ENCODE measurements at regions not wholly inside any gene's neighbourhood (a gene's known extent, or its start where the extent isn't known, plus 50 kb on each side); places are given as distances from the start of the nearest gene placed in this dataset.

DNA sequence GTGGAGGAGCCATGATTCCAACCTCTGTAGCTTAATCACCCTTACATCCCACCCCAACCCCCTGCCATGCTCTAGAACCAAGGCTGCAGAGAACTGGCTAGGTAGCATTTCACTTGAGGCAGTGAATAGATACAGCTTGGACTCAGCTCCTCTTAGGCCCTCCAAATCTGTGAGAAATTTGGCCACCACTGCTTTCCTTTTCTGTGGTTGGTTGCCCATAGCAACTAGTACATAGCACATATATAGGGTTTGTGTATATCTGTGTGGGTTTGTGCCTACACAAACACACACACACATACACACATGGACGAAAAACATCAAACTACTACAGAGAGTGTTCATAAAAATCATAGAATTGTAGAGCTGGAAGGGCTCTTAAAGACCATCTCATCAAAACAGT, 52.0 kb upstream of the CCDC160 start:
- TF ChIP-seq, protein P1, sequence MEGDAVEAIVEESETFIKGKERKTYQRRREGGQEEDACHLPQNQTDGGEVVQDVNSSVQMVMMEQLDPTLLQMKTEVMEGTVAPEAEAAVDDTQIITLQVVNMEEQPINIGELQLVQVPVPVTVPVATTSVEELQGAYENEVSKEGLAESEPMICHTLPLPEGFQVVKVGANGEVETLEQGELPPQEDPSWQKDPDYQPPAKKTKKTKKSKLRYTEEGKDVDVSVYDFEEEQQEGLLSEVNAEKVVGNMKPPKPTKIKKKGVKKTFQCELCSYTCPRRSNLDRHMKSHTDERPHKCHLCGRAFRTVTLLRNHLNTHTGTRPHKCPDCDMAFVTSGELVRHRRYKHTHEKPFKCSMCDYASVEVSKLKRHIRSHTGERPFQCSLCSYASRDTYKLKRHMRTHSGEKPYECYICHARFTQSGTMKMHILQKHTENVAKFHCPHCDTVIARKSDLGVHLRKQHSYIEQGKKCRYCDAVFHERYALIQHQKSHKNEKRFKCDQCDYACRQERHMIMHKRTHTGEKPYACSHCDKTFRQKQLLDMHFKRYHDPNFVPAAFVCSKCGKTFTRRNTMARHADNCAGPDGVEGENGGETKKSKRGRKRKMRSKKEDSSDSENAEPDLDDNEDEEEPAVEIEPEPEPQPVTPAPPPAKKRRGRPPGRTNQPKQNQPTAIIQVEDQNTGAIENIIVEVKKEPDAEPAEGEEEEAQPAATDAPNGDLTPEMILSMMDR (IDR thresholded peaks at IDR 0.05; ENCODE audit: low read depth, low read length, missing control alignments) = no peak
- Histone ChIP-seq H3K4me3 (ENCODE audit: low read depth, low read length) (no peak overlapping the region), H3K36me3 (replicated peaks) (no peaks in the 10 kb centered on the region), H3K27ac (no peak overlapping the region), H3K27me3 (replicated peaks) (no peaks in the 10 kb centered on the region)
- in situ Hi-C loops (cut with HindIII; ENCODE audit: low pct_ligation_motif_present, low sequenced_read_pairs) = no loop called here
- DNase-seq = no peak

DNA sequence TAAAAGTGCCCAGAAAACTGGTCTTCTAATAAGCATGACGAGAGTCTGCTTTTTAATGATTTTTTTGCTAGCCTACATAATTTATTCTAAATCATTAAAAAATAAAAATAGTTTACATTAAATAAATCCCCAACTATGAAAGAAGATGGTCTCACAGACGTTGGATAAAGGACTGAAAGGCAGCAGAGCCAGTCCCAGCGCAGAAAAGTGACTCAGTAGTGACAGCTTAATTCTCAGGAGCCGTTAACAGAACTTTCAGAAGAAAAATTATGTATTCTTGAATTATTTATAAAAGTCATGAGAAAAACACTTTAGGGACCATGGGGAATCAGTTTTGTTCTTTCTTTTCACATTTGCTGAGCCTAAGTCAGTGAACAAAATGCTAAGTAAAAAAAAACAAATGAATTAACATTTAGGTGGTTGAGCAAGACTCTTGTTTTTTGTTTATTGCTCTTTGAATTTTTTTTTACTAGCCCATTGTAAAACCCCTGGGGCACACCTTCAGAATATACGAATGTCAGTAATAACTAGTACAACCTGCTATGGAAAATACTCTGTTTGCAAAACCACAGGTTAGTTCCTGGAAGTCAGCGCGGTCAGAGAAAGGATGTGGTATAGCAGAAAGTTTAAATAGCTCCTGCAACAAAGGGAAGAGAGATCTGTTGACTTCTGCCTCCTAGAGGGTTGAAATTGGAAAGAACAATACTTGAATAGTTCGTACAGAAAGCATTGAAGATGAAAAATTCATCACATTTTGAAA, 50.4 kb upstream of the CCDC160 start:
- TF ChIP-seq, protein P1 (IDR thresholded peaks at IDR 0.05; ENCODE audit: low read depth, low read length, missing control alignments) = no peak

More for the DNA sequence above, 50.4 kb upstream of the CCDC160 start:
- Histone ChIP-seq H3K27ac (no peak overlapping the region), H3K4me3 (ENCODE audit: low read depth, low read length) (no peak overlapping the region), H3K27me3 (replicated peaks) (no peaks in the 10 kb centered on the region), H3K36me3 (replicated peaks) (no peaks in the 10 kb centered on the region)
- in situ Hi-C loops (cut with HindIII; ENCODE audit: low pct_ligation_motif_present, low sequenced_read_pairs) = no loop called here
- DNase-seq = no peak
